IgD-negative memory B cell (primary cell): ENCODE measurements at regions not wholly inside any gene's neighbourhood (a gene's known extent, or its start where the extent isn't known, plus 50 kb on each side); places are given as distances from the start of the nearest gene placed in this dataset.

Experiments used
- H3K27ac Mint-ChIP-seq, 3 donors: one replicate each; pipeline ENCODE4 v1.8.0; 2020 to 2022; ENCODE audit warnings: mild to moderate bottlenecking in 3 of 3, mixed read lengths in 3 of 3, moderate library complexity in 1 of 3
- H3K27me3 Mint-ChIP-seq: one replicate; pipeline ENCODE4 v1.8.0; 2021; ENCODE audit warnings: mixed read lengths
- H3K36me3 Mint-ChIP-seq: one replicate; pipeline ENCODE4 v1.8.0; 2020; ENCODE audit warnings: mild to moderate bottlenecking, mixed read lengths
- H3K4me1 Mint-ChIP-seq, 3 donors: one replicate each; pipeline ENCODE4 v1.8.0; 2020 to 2022; ENCODE audit warnings: mixed read lengths in 3 of 3, mild to moderate bottlenecking in 1 of 3
- H3K4me3 Mint-ChIP-seq, 4 donors: one replicate each; pipeline ENCODE4 v1.8.0; 2020 to 2022; ENCODE audit warnings: mild to moderate bottlenecking in 4 of 4, mixed read lengths in 4 of 4, moderate library complexity in 3 of 4
- H3K9me3 Mint-ChIP-seq, 3 donors: one replicate each; pipeline ENCODE4 v1.8.0; 2020 to 2021; ENCODE audit warnings: mixed read lengths in 3 of 3, mild to moderate bottlenecking in 1 of 3

DNA sequence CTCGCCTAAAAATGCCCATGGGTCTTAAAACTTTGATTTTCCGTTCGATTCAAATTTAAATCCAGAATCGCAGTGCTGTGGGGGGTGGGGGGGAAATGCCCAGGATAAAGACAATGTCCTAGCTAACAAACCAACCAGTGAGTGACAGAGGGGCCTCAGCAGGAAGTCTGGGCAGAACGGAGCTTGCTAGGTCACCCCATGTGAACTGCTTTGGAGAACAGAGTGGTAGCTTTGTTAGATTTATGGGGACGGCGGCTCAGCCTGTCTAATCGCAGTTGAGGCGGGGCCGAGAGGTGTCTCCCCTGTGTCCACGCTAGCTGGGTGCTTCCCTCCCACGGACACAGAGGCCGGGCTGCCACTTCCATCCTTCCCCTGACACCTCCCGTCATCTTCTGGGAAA is 243.9 kb downstream of the CTTN start:
- Mint-ChIP-seq H3K4me3 (no peak overlapping the region), H3K27me3 (peaks cover 5% of the 10 kb centered on the region), H3K27ac (no peak overlapping the region), H3K4me1 (peaks cover 0 to 2% (median 0%) of the 10 kb centered on the region in 3 donors), H3K36me3 (peaks cover 3% of the 10 kb centered on the region), H3K9me3 (peaks cover 0 to 1% (median 1%) of the 10 kb centered on the region in 3 donors)

DNA sequence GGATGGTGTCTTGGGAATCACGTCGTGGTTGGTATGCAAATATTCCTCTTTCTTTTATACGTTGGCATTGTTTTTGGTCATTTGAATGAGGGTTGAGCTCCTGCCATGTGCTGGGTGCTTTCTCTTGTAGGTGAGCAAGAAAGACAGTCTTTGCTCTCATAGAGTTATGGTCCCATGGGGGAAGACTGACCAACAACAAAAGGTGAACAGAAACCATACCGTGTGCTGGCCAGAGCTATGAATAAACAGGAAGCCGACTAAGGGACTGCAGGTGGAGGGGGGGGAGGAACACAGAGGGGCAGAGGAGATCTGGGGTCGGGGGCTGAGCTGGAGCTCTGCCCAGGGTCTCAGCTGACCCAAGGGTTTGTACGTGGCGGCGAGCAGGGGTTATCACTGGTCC is 245.3 kb downstream of the CTTN start:
- Mint-ChIP-seq H3K4me3 (peak overlapping the region in 1 of 4 donors; percentile 35), H3K36me3 (peaks cover 3% of the 10 kb centered on the region), H3K27me3 (peaks cover 5% of the 10 kb centered on the region), H3K27ac (no peak overlapping the region), H3K9me3 (peaks cover 0 to 1% (median 1%) of the 10 kb centered on the region in 3 donors), H3K4me1 (peaks cover 0 to 2% (median 0%) of the 10 kb centered on the region in 3 donors)

DNA sequence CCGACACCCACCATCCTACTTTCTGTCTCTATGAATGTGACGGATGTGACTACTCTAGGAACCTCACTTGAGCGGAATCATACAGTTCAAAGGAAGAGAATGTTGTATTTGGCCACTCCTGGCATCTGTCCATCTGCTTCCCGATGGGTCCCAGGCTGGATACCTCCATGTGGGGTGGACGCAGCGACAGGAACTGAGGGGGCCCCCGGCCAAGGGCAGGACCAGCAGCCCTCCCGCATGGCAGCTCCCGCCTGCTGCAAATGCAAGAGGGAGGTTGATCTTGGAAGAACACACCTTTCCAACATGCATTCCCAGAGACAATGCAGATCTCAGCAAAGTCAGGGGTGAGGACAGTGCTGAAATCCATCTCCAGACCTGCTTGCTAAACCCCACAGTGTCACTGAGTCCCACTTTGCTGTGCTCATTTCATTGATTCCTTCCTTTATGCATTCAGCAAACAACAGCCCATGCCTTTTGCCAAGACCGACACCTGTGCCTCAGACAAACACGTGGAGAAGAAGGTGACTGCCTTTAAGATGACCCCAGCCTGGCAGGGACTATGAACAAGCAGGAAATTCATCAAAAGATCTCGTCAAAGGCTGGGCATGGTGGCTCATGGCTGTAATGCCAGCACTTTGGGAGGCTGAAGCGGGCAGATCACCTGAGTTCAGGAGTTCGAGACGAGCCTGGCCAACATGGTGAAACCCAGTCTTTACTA is 246.2 kb downstream of the CTTN start:
- Mint-ChIP-seq H3K9me3 (peaks cover 0 to 1% (median 1%) of the 10 kb centered on the region in 3 donors), H3K27ac (no peak overlapping the region), H3K4me1 (peaks cover 0 to 2% (median 0%) of the 10 kb centered on the region in 3 donors), H3K27me3 (peaks cover 5% of the 10 kb centered on the region), H3K4me3 (no peak overlapping the region), H3K36me3 (peaks cover 3% of the 10 kb centered on the region)

DNA sequence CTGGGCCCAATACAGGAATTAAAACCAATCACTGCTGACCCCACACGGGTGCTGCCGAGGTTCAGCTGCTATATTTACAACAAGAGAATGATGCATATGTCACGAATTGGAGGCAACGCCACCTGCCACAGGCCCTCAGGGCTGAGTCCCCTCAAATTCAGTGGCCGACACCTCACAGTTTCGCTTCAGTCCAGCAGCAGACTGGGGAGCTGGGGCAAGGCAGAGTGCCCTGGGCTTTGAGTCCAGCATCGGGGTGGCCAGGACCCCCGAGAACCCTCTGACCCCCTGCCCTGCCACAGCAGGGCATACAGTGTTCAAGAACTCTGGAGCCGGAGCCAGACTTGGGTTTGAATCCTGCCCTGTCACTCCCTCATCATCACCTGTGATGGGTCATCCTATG is 247.2 kb downstream of the CTTN start:
- Mint-ChIP-seq H3K4me3 (no peak overlapping the region), H3K27me3 (peaks cover 5% of the 10 kb centered on the region), H3K4me1 (peaks cover 0 to 2% (median 0%) of the 10 kb centered on the region in 3 donors), H3K9me3 (peaks cover 0 to 2% (median 1%) of the 10 kb centered on the region in 3 donors), H3K27ac (peak overlapping the region in 1 of 3 donors; percentile 29), H3K36me3 (peaks cover 3% of the 10 kb centered on the region)

DNA sequence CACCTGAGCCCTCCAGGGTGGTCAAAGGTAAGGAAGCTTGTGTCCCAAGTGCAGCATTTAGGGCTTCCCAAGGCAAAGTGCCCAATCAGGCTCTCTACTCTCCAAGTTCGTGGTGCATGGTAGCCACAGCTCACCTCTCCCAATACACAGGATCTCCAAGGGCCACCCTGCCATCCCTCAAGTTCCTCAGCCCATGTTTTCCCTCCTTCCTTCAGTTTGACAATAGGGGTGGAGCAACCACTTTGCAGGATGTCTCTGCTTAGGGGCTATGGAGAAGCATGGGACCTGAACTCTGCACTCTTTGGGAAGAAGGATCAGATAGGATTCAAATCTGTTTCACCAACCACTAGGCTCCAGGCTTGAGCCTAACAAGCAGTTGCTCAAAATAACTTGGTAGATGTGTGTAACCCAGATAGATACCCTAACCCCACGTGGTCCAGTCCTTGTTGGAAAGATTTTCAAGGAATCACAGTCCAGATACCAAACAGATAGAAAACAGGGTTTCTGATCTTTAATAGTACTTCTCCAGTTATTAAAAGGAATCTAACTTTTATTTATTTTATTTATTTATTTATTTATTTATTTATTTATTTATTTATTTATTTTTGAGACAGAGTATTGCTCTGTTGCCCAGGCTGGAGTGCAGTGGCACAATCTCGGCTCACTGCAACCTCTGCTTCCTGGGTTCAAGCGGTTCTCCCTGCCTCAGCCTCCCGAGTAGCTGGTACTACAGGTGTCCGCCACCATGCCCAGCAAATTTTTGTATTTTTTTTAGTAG is 248.1 kb downstream of the CTTN start:
- H3K4me1 Mint-ChIP-seq: peaks cover 0 to 2% (median 0%) of the 10 kb centered on the region in 3 donors
- peaks cover 3% of the 10 kb centered on the region for H3K36me3 Mint-ChIP-seq
- peaks cover 4% of the 10 kb centered on the region for H3K27me3 Mint-ChIP-seq
- no peak overlapping the region for H3K27ac Mint-ChIP-seq
- no peak overlapping the region for H3K4me3 Mint-ChIP-seq
- peaks cover 0 to 3% (median under 1%) of the 10 kb centered on the region in 3 donors for H3K9me3 Mint-ChIP-seq

DNA sequence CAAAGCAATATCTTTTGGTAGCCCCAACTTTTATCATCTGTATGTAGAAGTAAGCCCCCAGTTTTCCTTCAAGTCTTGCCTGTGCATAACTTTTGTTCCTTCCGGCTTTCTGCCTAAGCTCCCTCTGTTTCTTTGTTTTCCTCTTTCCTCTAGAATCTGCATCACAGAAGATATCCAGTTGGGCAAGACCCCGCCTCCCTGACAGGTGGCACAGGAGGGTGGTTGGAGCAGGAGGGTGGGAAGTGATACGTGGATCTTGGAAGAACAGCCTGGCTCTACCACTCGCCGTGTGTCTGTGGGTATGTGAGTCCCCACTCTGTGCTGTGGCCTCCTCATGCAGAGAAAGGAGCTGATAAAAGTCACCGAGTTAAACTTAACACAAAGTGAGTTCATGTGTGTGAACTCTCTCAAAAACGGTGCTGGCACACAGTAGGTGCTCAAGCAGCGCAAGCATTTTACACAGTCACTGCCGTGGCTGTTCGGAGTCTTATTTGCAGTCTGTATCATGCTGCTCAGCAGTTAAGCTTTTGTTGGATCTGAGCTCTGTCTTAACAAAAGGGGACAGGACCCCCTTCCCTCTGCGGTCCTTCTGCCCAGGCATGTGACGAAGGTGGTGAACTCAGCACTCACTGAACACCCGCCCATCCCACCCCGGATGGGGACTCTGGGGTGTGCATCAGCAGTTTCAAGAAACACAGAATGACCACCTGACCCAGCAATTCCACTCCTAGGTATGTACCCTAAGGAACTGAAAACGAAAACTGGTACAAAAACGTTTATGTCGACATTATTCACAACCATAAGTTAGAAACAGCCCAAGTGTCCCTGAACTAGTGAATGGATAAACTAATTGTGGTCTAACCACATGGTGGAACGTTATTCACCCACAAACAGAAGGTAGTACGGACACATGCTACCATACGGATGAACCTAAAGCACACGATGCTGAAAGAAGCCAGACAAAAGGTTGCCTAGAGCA is 249.1 kb downstream of the CTTN start:
- Mint-ChIP-seq H3K36me3 (peaks cover 3% of the 10 kb centered on the region), H3K4me3 (no peak overlapping the region), H3K27me3 (peaks cover 5% of the 10 kb centered on the region), H3K9me3 (peaks cover 0 to 3% (median 0%) of the 10 kb centered on the region in 3 donors), H3K27ac (no peak overlapping the region), H3K4me1 (peaks cover 0 to 2% (median 0%) of the 10 kb centered on the region in 3 donors)

DNA sequence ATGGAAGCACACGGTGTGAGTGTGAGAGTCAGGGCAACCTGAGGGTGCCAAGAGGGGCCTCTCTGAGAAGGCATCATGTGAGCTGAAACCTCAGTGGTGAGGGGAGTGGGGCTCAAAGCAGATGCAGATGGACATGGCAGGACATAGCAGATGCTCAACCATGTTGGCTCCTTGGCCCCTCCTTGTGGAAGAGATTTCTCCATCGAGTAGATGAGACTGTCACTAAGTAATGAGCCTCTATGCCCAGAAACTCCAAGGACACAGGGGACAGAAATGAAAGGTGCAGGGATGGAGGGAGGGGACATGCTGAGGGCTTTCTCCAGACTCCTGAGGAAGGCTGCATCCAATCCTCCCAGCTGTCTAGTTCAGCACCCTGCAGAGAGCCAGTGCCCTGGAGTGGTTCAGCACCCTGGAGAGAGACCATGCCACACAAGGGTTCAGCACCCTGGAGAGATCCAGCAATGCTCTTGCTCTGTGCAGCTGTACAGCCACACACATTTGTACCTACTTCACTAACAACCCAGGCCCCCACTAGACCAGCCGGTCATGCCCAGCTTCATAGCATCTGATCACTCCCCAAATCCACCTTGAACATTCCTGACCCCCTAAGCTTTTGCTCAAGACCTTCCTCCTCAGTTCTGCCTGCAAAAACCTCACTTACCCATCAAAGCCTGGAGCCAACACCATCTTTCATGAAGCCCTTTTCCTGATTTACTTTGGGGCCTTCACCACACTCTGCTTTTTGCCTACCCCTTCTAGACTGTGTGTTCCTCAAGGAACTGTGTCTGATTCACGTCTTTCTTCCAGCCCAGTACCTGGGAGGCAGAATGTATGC is 252.0 kb downstream of the CTTN start:
- H3K9me3 Mint-ChIP-seq: peaks cover 0 to 2% (median 0%) of the 10 kb centered on the region in 3 donors
- H3K4me1 Mint-ChIP-seq: no peaks in the 10 kb centered on the region
- H3K36me3 Mint-ChIP-seq: peaks cover 1% of the 10 kb centered on the region
- no peak overlapping the region for H3K27ac Mint-ChIP-seq
- peak overlapping the region in 1 of 4 donors; percentile 68 for H3K4me3 Mint-ChIP-seq
- peaks cover 4% of the 10 kb centered on the region for H3K27me3 Mint-ChIP-seq

DNA sequence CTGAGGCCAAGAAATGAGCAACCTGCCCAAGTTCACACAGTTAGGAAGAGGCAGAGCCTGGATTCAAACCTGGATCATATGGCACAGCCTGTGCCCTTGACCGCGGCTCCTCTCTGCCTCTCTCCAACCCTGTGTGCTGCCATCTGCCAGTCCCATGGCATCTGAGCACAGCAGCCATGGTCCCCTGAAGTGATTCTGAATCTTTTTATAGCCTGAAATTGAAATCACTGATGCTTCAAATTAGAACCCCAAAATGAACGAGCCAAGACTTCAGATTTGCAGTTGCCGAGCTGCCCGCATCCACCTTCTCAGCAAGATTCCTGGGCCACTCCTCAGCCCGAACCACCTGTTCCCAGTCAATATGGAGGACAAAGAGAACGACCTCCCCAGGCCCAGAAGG is 252.7 kb downstream of the CTTN start:
- Mint-ChIP-seq H3K4me1 (no peaks in the 10 kb centered on the region), H3K4me3 (no peak overlapping the region), H3K9me3 (peaks cover 0 to 2% (median 0%) of the 10 kb centered on the region in 3 donors), H3K27ac (no peak overlapping the region), H3K36me3 (peaks cover 1% of the 10 kb centered on the region), H3K27me3 (peaks cover 4% of the 10 kb centered on the region)

DNA sequence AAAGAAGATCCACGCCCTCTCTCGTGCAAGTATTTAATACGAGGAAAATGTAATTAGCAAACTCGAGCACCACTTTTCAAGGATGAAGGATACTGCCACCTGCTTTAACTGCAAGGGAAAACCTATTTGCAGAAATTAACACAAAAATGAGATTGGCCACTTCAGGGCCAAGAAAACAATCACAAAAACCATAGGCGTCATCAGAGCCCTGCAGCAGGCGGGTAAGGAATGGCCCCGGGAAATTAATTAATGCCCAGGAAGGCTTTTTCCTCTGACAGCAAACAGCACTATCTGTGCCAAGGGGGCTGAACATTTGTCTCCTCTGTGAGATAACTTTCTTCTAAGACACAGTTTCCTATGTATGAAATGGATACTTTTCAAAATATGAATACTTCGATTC is 255.7 kb downstream of the CTTN start:
- Mint-ChIP-seq H3K4me3 (no peak overlapping the region), H3K27ac (no peak overlapping the region), H3K4me1 (no peaks in the 10 kb centered on the region), H3K9me3 (peaks cover 0 to 2% (median 0%) of the 10 kb centered on the region in 3 donors), H3K27me3 (peaks cover 4% of the 10 kb centered on the region), H3K36me3 (no peaks in the 10 kb centered on the region)

DNA sequence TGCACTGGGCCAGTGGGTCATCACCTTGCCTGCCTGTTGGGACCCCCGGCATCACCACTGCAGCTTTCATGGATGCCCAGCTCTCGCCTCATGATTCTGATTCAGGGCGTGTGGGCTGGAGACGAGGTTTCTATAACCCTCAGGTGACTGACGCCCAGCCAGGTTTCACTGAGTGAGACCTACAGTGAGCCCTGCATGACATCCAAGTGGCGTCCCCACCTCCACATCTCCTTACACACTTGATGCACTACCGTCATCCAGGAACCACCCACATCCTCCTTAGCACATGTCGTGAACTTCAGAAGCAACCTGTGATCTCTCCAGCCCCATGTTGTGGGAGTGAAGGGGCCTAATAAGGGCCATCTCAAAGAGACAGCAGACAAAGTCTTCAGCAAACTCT is 257.5 kb downstream of the CTTN start:
- Mint-ChIP-seq H3K4me3 (no peak overlapping the region), H3K27ac (no peak overlapping the region), H3K27me3 (peaks cover 8% of the 10 kb centered on the region), H3K9me3 (no peaks in the 10 kb centered on the region), H3K36me3 (no peaks in the 10 kb centered on the region), H3K4me1 (no peaks in the 10 kb centered on the region)

DNA sequence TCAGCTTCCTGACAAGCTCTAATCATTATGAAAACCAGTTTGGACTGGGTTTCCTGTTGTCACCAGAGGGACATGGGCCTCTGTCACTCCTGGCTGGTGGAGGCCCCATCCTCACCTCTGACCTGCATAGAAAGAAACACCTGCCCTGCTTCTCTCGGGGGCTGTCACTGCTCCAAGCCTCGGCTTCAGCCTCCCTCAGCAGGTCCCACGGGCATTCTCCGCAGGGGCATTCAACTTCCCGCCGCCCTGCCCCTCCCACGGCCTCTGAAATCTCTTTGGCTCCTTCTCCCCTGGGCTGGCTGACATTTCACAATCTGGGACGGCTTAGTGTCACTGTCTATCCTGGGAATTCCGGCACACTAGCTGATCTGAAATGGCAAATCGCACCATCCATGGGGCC is 257.9 kb downstream of the CTTN start:
- H3K4me3 Mint-ChIP-seq: no peak overlapping the region
- peaks cover 12% of the 10 kb centered on the region for H3K27me3 Mint-ChIP-seq
- no peaks in the 10 kb centered on the region for H3K4me1 Mint-ChIP-seq
- H3K9me3 Mint-ChIP-seq: no peaks in the 10 kb centered on the region
- H3K36me3 Mint-ChIP-seq: no peaks in the 10 kb centered on the region
- no peak overlapping the region for H3K27ac Mint-ChIP-seq

DNA sequence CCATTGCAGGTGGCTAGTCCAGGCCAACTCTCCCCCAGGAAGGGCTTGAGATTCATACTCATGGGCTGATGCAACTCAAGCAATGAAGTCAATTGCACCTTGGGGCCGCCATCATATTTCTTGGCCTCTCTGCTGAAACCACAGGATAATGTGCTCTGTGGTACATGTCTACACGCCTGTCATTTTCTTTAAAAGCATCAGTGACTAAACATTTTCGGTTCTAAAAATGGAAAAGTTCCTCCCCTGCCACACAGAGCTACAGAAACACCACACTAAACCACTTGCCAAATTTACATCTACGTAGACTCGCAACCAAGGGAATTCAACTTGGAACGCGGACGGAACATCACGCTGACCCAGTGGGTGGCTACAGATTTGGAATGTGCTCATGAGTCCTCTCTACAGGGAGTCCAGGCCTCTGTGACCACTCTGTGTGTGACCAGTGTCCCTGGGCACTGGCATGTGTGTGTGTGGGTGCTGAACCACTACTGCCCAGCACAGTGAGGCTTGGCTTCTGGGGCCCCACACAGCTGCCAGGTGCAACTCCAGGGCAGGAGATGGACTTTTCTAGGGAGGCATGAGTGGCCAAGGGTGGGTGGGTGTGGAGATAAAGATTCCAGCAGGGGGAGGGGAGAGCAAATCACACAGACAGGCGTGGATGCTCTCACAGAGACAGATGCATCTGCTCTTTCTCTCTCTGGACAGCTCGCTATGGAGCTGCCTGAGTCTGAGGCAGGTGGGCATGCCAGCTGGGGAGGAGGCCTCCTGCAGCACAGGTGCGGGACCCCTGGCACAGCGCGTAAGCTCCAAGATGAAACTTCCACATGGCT is 261.9 kb downstream of the CTTN start:
- Mint-ChIP-seq H3K36me3 (no peaks in the 10 kb centered on the region), H3K4me3 (no peak overlapping the region), H3K27me3 (peaks cover 25% of the 10 kb centered on the region), H3K27ac (no peak overlapping the region), H3K4me1 (no peaks in the 10 kb centered on the region), H3K9me3 (no peaks in the 10 kb centered on the region)

DNA sequence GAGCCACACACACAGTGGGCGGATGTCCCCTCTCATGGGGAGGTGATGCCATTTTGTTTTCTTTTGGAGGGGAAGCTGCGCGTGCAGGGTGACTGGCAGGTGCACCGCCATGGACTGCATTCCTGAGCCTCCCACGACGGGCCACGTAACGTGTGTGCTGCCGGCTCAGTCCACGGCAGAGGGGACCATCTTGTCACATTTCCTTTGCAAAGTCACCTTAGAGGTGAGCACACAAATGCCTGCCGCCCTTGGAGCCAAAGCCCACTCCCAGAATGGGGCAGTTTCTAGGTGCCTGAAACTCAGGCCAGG is 262.5 kb downstream of the CTTN start:
- Mint-ChIP-seq H3K27ac (no peak overlapping the region), H3K27me3 (peaks cover 25% of the 10 kb centered on the region), H3K9me3 (no peaks in the 10 kb centered on the region), H3K4me3 (peak overlapping the region in 1 of 4 donors; percentile 55), H3K36me3 (no peaks in the 10 kb centered on the region), H3K4me1 (no peaks in the 10 kb centered on the region)
